K562 (cell line): ENCODE measurements at regions not wholly inside any gene's neighbourhood (a gene's known extent, or its start where the extent isn't known, plus 50 kb on each side); places are given as distances from the start of the nearest gene placed in this dataset.

Source experiments
- ATAC-seq: fragments of 200-7000 bp; cut with Tn5 transposase; 3 replicates; pipeline ENCODE4 v1.9.1; 2020; ENCODE audit warnings: moderate library complexity
- BruUV-seq: library from RNA; stranded (reverse); fragments of 400-500 nt; replicated peaks from 2 replicates; lab custom pipeline; 2021; lab: Mats Ljungman, UMichigan
- CTCF ChIA-PET: fragments of 300-600 bp; formaldehyde crosslinking; extraction: SDS; loops from one replicate; lab custom pipeline; 2021; ENCODE audit warnings: low intra/inter-chr PET ratio; lab: Yijun Ruan, JAX
- POLR2A ChIA-PET: fragments of 300-600, 350-650 bp; sonication (Branson Sonifier 250); formaldehyde crosslinking; extraction: SDS; loops from one replicate; lab custom pipeline; 2021; ENCODE audit warnings: antibody characterized with exemption, inconsistent platforms; lab: Yijun Ruan, JAX
- DNase-seq, 4 experiments: peaks; one replicate each; pipeline versions ENCODE4 v3.0.0 to v3.0.0-alpha.2; 2011 to 2018; ENCODE audit warnings: low spot score in 3 of 4, mixed read lengths in 3 of 4; ENCODE audit errors: extremely low read depth in 1 of 4
- FAIRE-seq: peaks from 2 replicates; lab custom pipeline; 2011; peaks lifted over from hg19 to GRCh38; lab: Jason Lieb, UNC
- H2AFZ ChIP-seq: 2 replicates; pipeline ENCODE4 v1.6.0; 2011; ENCODE audit warnings: low read depth, low read length, control low read depth, inconsistent platforms
- H3K27ac ChIP-seq: fragments of 200-600 bp; 3 replicates; pipeline ENCODE4 v1.8.0; 2011; ENCODE audit warnings: low read depth, mild to moderate bottlenecking, control low read depth, inconsistent platforms, low read length, moderate library complexity, mixed read lengths; ENCODE audit errors: extremely low read depth
- H3K27me3 ChIP-seq, 2 experiments: fragments of 300-600 bp in 1 of 2; 2 replicates in 1 of 2; 3 replicates in 1 of 2; pipeline versions ENCODE4 v1.6.0 to v1.8.0; 2011; ENCODE audit warnings: inconsistent platforms in 2 of 2, low read length in 2 of 2, mild to moderate bottlenecking in 1 of 2, mixed read lengths in 1 of 2, moderate library complexity in 1 of 2; ENCODE audit not compliant: control insufficient read depth in 2 of 2, insufficient read depth in 2 of 2
- H3K36me3 ChIP-seq: fragments of 300-600 bp; 3 replicates; pipeline ENCODE4 v1.8.0; 2011; ENCODE audit warnings: mild to moderate bottlenecking, low read length, inconsistent platforms; ENCODE audit not compliant: control insufficient read depth, insufficient read depth
- H3K4me1 ChIP-seq, 2 experiments: fragments of 200-600 bp in 1 of 2; replicated peaks in 1 of 2; 2 replicates in 1 of 2; 3 replicates in 1 of 2; pipeline versions ENCODE4 v1.5.1 to v1.8.0; 2011; ENCODE audit warnings: inconsistent platforms in 2 of 2, low read length in 2 of 2, mild to moderate bottlenecking in 1 of 2, mixed read lengths in 1 of 2, moderate library complexity in 1 of 2; ENCODE audit not compliant: control insufficient read depth in 2 of 2, insufficient read depth in 2 of 2
- H3K4me2 ChIP-seq: 2 replicates; pipeline ENCODE4 v1.6.1; 2011; ENCODE audit warnings: low read length, control low read depth, inconsistent platforms, mixed read lengths; ENCODE audit not compliant: insufficient read depth
- H3K4me3 ChIP-seq: fragments of 200-600 bp; sonication (generic), shearing (Covaris generic); 2 replicates; pipeline ENCODE4 v1.5.1; 2016; ENCODE audit warnings: control low read depth, inconsistent platforms
- H3K79me2 ChIP-seq: fragments of 200-600 bp; 3 replicates; pipeline ENCODE4 v1.8.0; 2011; ENCODE audit warnings: low read length, inconsistent platforms; ENCODE audit not compliant: control insufficient read depth, insufficient read depth
- H3K9ac ChIP-seq, 2 experiments: 2 replicates each; pipeline versions ENCODE4 v1.6.0 to v1.6.1; 2011; ENCODE audit warnings: low read depth in 2 of 2, low read length in 2 of 2, control low read depth in 1 of 2, inconsistent platforms in 1 of 2, mild to moderate bottlenecking in 1 of 2, mixed read lengths in 1 of 2; ENCODE audit not compliant: insufficient read depth in 1 of 2
- H3K9me1 ChIP-seq: one replicate; pipeline ENCODE4 v1.6.0; 2011; ENCODE audit warnings: inconsistent platforms, mild to moderate bottlenecking, low read length, moderate library complexity; ENCODE audit not compliant: control insufficient read depth, insufficient read depth
- H3K9me3 ChIP-seq: replicated peaks from 2 replicates; pipeline ENCODE4 v1.5.1; 2011; ENCODE audit warnings: low read depth, low read length, inconsistent platforms; ENCODE audit not compliant: control insufficient read depth, insufficient read depth
- H4K20me1 ChIP-seq: replicated peaks from 2 replicates; pipeline ENCODE4 v1.6.1; 2011; ENCODE audit warnings: low read length, inconsistent platforms, mixed read lengths; ENCODE audit not compliant: control insufficient read depth, insufficient read depth
- C11orf30 ChIP-seq: fragments of 450-650 bp; IDR thresholded peaks from 2 replicates; pipeline ENCODE4 v1.6.1; 2016; ENCODE audit warnings: low read depth, mild to moderate bottlenecking
- EWSR1 ChIP-seq: fragments of 450-650 bp; IDR thresholded peaks from 2 replicates; pipeline ENCODE4 v1.6.1; 2018; ENCODE audit warnings: borderline replicate concordance, mild to moderate bottlenecking, low read depth, moderate library complexity; ENCODE audit not compliant: partially characterized antibody
- HMG20B ChIP-seq: fragments of 250-450 bp; sonication (Bioruptor Pico); IDR thresholded peaks from 2 replicates; pipeline ENCODE4 v1.5.0; 2021; ENCODE audit warnings: mild to moderate bottlenecking
- POLR2H ChIP-seq: IDR thresholded peaks from 2 replicates; pipeline ENCODE4 v1.6.1; 2016; ENCODE audit warnings: missing genetic modification characterization, low read depth, mild to moderate bottlenecking, control low read depth, missing compliant biosample characterization, moderate library complexity
- RFX5 ChIP-seq: IDR thresholded peaks from 2 replicates; pipeline ENCODE4 v1.6.1; 2011; ENCODE audit warnings: low read depth, mild to moderate bottlenecking, improper control_type of control experiment, low read length
- THRAP3 ChIP-seq: fragments of 450-650 bp; IDR thresholded peaks from 2 replicates; pipeline ENCODE4 v1.6.1; 2016; ENCODE audit warnings: mild to moderate bottlenecking, inconsistent platforms, borderline replicate concordance
- ZNF316 ChIP-seq: fragments of 450-650 bp; IDR thresholded peaks from 2 replicates; pipeline ENCODE4 v1.6.1; 2016
- WGBS: fragments of 100-300 bp; shearing (Covaris generic); methylation state at CpG from one replicate; pipeline ENCODE4 v1.1.6; 2016; ENCODE audit warnings: low coverage, mixed read lengths; ENCODE audit not compliant: insufficient coverage; ENCODE audit errors: missing lambda C conversion rate; 5-methylcytosine and 5-hydroxymethylcytosine counted together
- in situ Hi-C: fragments of 300-500 bp; cut with MboI; formaldehyde crosslinking; loops from 4 replicates; pipeline ENCODE4 v1.15.0; 2018; ENCODE audit warnings: inconsistent platforms, mixed read lengths
- intact Hi-C: fragments of 100-400 bp; cut with micrococcal nuclease; formaldehyde crosslinking; loops from 2 replicates; pipeline ENCODE4 v1.14.2; 2022
- TF ChIP-seq, protein P1 (sequence below): sonication (generic); formaldehyde crosslinking; IDR thresholded peaks from 2 replicates; pipeline ENCODE4 v1.8.1; 2023; ENCODE audit warnings: mild to moderate bottlenecking, missing genetic modification reagents

DNA sequence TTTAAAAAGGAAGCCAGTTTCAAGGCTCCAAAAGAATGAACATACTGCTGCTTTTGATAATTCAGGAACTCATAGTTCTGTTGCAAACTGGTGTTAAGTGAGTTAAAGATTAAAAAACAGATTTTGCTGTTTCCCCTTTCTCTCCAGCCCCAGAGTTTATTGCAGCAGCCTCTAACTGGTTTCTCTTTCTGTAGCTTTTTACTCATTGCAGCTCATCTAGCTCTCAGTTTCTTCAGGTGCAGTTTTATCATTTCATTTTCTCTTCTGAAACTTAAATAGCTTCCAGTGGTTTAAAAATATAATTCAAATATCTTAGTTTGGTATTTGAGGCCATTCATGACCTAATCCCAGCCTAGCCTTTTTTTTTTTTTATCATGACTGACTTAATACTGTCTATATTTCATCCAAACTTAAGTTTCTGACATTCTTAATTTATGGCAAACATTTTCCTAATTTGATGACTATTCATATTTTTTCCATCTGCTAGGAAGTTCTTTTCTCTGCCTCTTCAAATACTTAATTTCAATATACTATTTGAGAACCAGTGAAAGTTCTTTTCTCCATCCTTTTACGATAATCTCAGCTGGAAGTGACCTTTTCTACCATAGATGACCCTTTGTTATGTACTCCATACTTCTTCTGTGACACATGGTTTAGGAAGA is 252.7 kb upstream of the GRIA1 start:
- no peaks in the 10 kb centered on the region for H4K20me1 ChIP-seq
- POLR2A ChIA-PET: no interaction called here
- TF ChIP-seq THRAP3: no peak
- peak; percentile 25; the same call in 1 of the 2 replicates for TF ChIP-seq C11orf30
- TF ChIP-seq ZNF316: peak; percentile 59
- TF ChIP-seq HMG20B (CRISPR knock-in tag): no peak
- H3K4me3 ChIP-seq: no peak overlapping the region
- no peaks in the 10 kb centered on the region for H3K79me2 ChIP-seq
- no peak overlapping the region for H3K9ac ChIP-seq
- no peak overlapping the region for H3K27ac ChIP-seq
- ATAC-seq (no peak), DNase-seq (no peak), FAIRE-seq (no peak)
- H3K36me3 ChIP-seq: no peaks in the 10 kb centered on the region
- H3K9me1 ChIP-seq: no peaks in the 10 kb centered on the region
- no peaks in the 10 kb centered on the region for H3K27me3 ChIP-seq
- no peak overlapping the region for H3K4me2 ChIP-seq
- no peaks in the 10 kb centered on the region for H3K4me1 ChIP-seq
- no peak overlapping the region for H2AFZ ChIP-seq
- CTCF ChIA-PET: no interaction called here
- in situ Hi-C loops: no loop called here
- no peaks in the 10 kb centered on the region for H3K9me3 ChIP-seq
- no TSS peak for BruUV-seq
- intact Hi-C loops: no loop called here
- WGBS: 0% methylated on average over 1 of the region's 1 CpG

DNA sequence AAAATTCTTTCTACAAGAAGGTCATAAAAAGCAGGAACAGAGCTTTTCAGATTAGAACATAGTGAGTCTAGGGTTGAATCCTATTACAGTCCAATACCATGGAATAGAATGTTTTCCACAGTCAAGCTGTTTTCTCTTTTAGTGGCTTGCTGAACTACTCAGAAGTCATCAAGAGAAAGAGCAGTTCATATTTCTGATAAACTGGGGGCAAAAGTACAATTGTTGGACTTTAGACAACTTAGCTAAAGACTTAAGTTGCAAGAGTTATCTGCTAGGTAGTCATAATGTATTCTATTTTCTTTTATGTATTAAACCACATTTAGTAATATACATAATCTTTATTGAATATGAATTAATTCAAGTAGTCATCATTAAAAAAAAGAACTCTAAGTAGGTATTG is 233.1 kb upstream of the GRIA1 start:
- Histone ChIP-seq H3K79me2 (no peaks in the 10 kb centered on the region), H3K36me3 (no peaks in the 10 kb centered on the region), H3K9ac (no peak overlapping the region), H4K20me1 (no peaks in the 10 kb centered on the region), H2AFZ (no peak overlapping the region), H3K4me2 (no peak overlapping the region), H3K27me3 (no peaks in the 10 kb centered on the region), H3K4me3 (no peak overlapping the region), H3K27ac (no peak overlapping the region), H3K9me1 (no peaks in the 10 kb centered on the region), H3K4me1 (no peaks in the 10 kb centered on the region), H3K9me3 (no peaks in the 10 kb centered on the region; the same call in none of the 2 replicates)
- ChIA-PET POLR2A (no interaction called here), CTCF (no interaction called here)
- TF ChIP-seq, protein P1, sequence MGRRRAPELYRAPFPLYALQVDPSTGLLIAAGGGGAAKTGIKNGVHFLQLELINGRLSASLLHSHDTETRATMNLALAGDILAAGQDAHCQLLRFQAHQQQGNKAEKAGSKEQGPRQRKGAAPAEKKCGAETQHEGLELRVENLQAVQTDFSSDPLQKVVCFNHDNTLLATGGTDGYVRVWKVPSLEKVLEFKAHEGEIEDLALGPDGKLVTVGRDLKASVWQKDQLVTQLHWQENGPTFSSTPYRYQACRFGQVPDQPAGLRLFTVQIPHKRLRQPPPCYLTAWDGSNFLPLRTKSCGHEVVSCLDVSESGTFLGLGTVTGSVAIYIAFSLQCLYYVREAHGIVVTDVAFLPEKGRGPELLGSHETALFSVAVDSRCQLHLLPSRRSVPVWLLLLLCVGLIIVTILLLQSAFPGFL (CRISPR knock-in tag): no peak
- no peak for TF ChIP-seq EWSR1
- no peak for TF ChIP-seq RFX5
- TF ChIP-seq POLR2H (tag): no peak
- FAIRE-seq (no peak), ATAC-seq (no peak), DNase-seq (no peak)
- intact Hi-C loops: no loop called here
- no TSS peak for BruUV-seq
- in situ Hi-C loops: no loop called here
